SK-N-SH (cell line): ENCODE measurements at regions not wholly inside any gene's neighbourhood (a gene's known extent, or its start where the extent isn't known, plus 50 kb on each side); places are given as distances from the start of the nearest gene placed in this dataset.

ENCODE experiments used
- CTCF ChIA-PET: fragments of 300-600, 350-600 bp; formaldehyde crosslinking; extraction: SDS; loops from one replicate; lab custom pipeline; 2021; lab: Yijun Ruan, JAX
- POLR2A ChIA-PET: fragments of 350-600 bp; sonication (Branson Sonifier 250); formaldehyde crosslinking; extraction: SDS; loops from one replicate; lab custom pipeline; 2020; ENCODE audit warnings: antibody characterized with exemption, inconsistent platforms; lab: Yijun Ruan, JAX
- DNase-seq: peaks from one replicate; pipeline ENCODE4 v3.0.0; 2012
- H2AFZ ChIP-seq: fragments of 200-600 bp; sonication (generic); 2 replicates; pipeline ENCODE4 v1.8.1; 2016; ENCODE audit warnings: antibody characterized with exemption, mild to moderate bottlenecking, low read depth
- H3F3A ChIP-seq: fragments of 200-600 bp; sonication (generic); replicated peaks from 2 replicates; pipeline ENCODE3; 2016; ENCODE audit warnings: antibody characterized with exemption, mild to moderate bottlenecking; ENCODE audit not compliant: insufficient read depth
- H3K27ac ChIP-seq, 2 experiments: fragments of 200-500 bp in 1 of 2; fragments of 200-600 bp in 1 of 2; sonication (Bioruptor generic) in 1 of 2; sonication (generic), shearing (Covaris generic) in 1 of 2; 2 replicates each; pipeline versions ENCODE4 v1.5.1 to v1.6.1; 2014 to 2016; ENCODE audit warnings: low read depth in 2 of 2, inconsistent platforms in 1 of 2, low read length in 1 of 2, mild to moderate bottlenecking in 1 of 2, mixed read lengths in 1 of 2
- H3K27me3 ChIP-seq: fragments of 200-600 bp; sonication (generic), shearing (Covaris generic); 2 replicates; pipeline ENCODE4 v1.6.1; 2016; ENCODE audit warnings: mixed run types; ENCODE audit not compliant: insufficient read depth
- H3K36me3 ChIP-seq, 2 experiments: fragments of 200-500 bp in 1 of 2; fragments of 200-600 bp in 1 of 2; sonication (Bioruptor generic) in 1 of 2; sonication (generic) in 1 of 2; replicated peaks in 1 of 2; 2 replicates each; pipeline versions ENCODE3 to v1.5.1; 2014 to 2016; ENCODE audit warnings: low read length in 1 of 2, mild to moderate bottlenecking in 1 of 2; ENCODE audit not compliant: insufficient read depth in 2 of 2, control insufficient read depth in 1 of 2
- H3K4me1 ChIP-seq, 2 experiments: fragments of 200-500 bp in 1 of 2; fragments of 200-600 bp in 1 of 2; sonication (Bioruptor generic) in 1 of 2; sonication (generic), shearing (Covaris generic) in 1 of 2; 2 replicates each; pipeline versions ENCODE4 v1.5.1 to v1.6.1; 2014 to 2016; ENCODE audit warnings: low read depth in 1 of 2, low read length in 1 of 2, mixed run types in 1 of 2; ENCODE audit not compliant: insufficient read depth in 2 of 2, control insufficient read depth in 1 of 2
- H3K4me2 ChIP-seq: fragments of 200-600 bp; sonication (generic), shearing (Covaris generic); 2 replicates; pipeline ENCODE4 v1.6.1; 2017; ENCODE audit warnings: mixed run types
- H3K4me3 ChIP-seq, 2 experiments: fragments of 200-500 bp in 1 of 2; fragments of 200-600 bp in 1 of 2; sonication (Bioruptor generic) in 1 of 2; sonication (generic), shearing (Covaris generic) in 1 of 2; 2 replicates each; pipeline versions ENCODE4 v1.5.1 to v1.8.1; 2014 to 2016; ENCODE audit warnings: low read depth in 2 of 2, inconsistent platforms in 1 of 2, low read length in 1 of 2, mild to moderate bottlenecking in 1 of 2, mixed read lengths in 1 of 2, moderate library complexity in 1 of 2
- H3K79me2 ChIP-seq: fragments of 200-600 bp; sonication (generic); 2 replicates; pipeline ENCODE4 v1.8.1; 2017; ENCODE audit warnings: mild to moderate bottlenecking; ENCODE audit not compliant: insufficient read depth
- H3K9ac ChIP-seq: fragments of 200-600 bp; sonication (generic); 2 replicates; pipeline ENCODE4 v1.6.1; 2017; ENCODE audit warnings: mixed run types
- H3K9me2 ChIP-seq: fragments of 200-600 bp; sonication (generic); 2 replicates; pipeline ENCODE4 v1.6.1; 2017; ENCODE audit warnings: mixed run types
- H3K9me3 ChIP-seq: fragments of 200-600 bp; sonication (generic); 2 replicates; pipeline ENCODE4 v1.6.1; 2017; ENCODE audit warnings: mixed run types, mild to moderate bottlenecking, moderate library complexity
- H4K20me1 ChIP-seq: fragments of 200-600 bp; sonication (generic); 2 replicates; pipeline ENCODE4 v1.6.1; 2017; ENCODE audit warnings: mild to moderate bottlenecking, mixed run types; ENCODE audit not compliant: insufficient read depth
- CHD2 ChIP-seq: fragments of 150-350 bp; IDR thresholded peaks from 2 replicates; pipeline ENCODE4 v1.6.1; 2018; ENCODE audit warnings: low read length; ENCODE audit not compliant: partially characterized antibody
- EP300 ChIP-seq, 2 experiments: IDR thresholded peaks; 2 replicates each; pipeline versions ENCODE4 v1.4.0 to v1.6.1; 2012; ENCODE audit warnings: borderline replicate concordance in 1 of 2, low read depth in 1 of 2, low read length in 1 of 2
- FOSL2 ChIP-seq: IDR thresholded peaks from 2 replicates; pipeline ENCODE4 v1.4.0; 2012; ENCODE audit warnings: low read depth, mild to moderate bottlenecking, moderate library complexity, borderline replicate concordance
- FOXJ3 ChIP-seq: sonication (generic); formaldehyde crosslinking; IDR thresholded peaks from 2 replicates; pipeline ENCODE4 v1.5.1; 2020; ENCODE audit warnings: mild to moderate bottlenecking, missing genetic modification reagents
- GATA2 ChIP-seq: sonication (generic); formaldehyde crosslinking; IDR thresholded peaks from 2 replicates; pipeline ENCODE4 v1.5.0; 2020; ENCODE audit warnings: mild to moderate bottlenecking, missing genetic modification reagents
- IRF3 ChIP-seq: fragments of 150-350 bp; IDR thresholded peaks from 2 replicates; pipeline ENCODE4 v1.6.1; 2016; ENCODE audit warnings: mild to moderate bottlenecking, low read depth, low read length
- JUND ChIP-seq: IDR thresholded peaks from 2 replicates; pipeline ENCODE4 v1.4.0; 2012
- MAX ChIP-seq: IDR thresholded peaks from 2 replicates; pipeline ENCODE4 v1.4.0; 2012; ENCODE audit warnings: low read depth
- NFIC ChIP-seq: IDR thresholded peaks from 2 replicates; pipeline ENCODE4 v1.4.0; 2012; ENCODE audit warnings: borderline replicate concordance
- NRF1 ChIP-seq: IDR thresholded peaks from 2 replicates; pipeline ENCODE4 v1.6.1; 2012; ENCODE audit warnings: low read depth, mild to moderate bottlenecking, low read length
- POLR2AphosphoS5 ChIP-seq: IDR thresholded peaks from 2 replicates; pipeline ENCODE4 v1.6.1; 2012; ENCODE audit warnings: low read depth, low read length
- RAD21 ChIP-seq: IDR thresholded peaks from 2 replicates; pipeline ENCODE4 v1.6.1; 2012; ENCODE audit warnings: mild to moderate bottlenecking, low read length
- RCOR1 ChIP-seq: fragments of 150-350 bp; IDR thresholded peaks from 2 replicates; pipeline ENCODE4 v1.6.1; 2017; ENCODE audit warnings: antibody characterized with exemption, low read length
- REST ChIP-seq: IDR thresholded peaks from 2 replicates; pipeline ENCODE4 v1.6.1; 2012; ENCODE audit warnings: mild to moderate bottlenecking, low read depth, low read length, moderate library complexity
- RXRA ChIP-seq: IDR thresholded peaks from 2 replicates; pipeline ENCODE4 v1.4.0; 2012; ENCODE audit warnings: low read depth, mild to moderate bottlenecking, borderline replicate concordance
- TAF1 ChIP-seq: IDR thresholded peaks from 2 replicates; pipeline ENCODE4 v1.6.1; 2012; ENCODE audit warnings: low read depth, mild to moderate bottlenecking, low read length, moderate library complexity, borderline replicate concordance
- TCF12 ChIP-seq: IDR thresholded peaks from 2 replicates; pipeline ENCODE4 v1.4.0; 2012
- TEAD4 ChIP-seq: IDR thresholded peaks from 2 replicates; pipeline ENCODE4 v1.4.0; 2012; ENCODE audit warnings: mild to moderate bottlenecking, borderline replicate concordance; ENCODE audit not compliant: insufficient read depth
- USF1 ChIP-seq: IDR thresholded peaks from 2 replicates; pipeline ENCODE4 v1.4.0; 2012; ENCODE audit warnings: low read depth, borderline replicate concordance
- USF2 ChIP-seq: fragments of 150-350 bp; IDR thresholded peaks from 2 replicates; pipeline ENCODE4 v1.6.1; 2017; ENCODE audit warnings: antibody characterized with exemption, low read length, low read depth, borderline replicate concordance
- ZBTB33 ChIP-seq: IDR thresholded peaks from 2 replicates; pipeline ENCODE4 v1.4.0; 2012; ENCODE audit warnings: low read depth, borderline replicate concordance
- WGBS: methylation state at CpG from one replicate; pipeline ENCODE4 v1.1.6; 2017; ENCODE audit warnings: low lambda C conversion rate; 5-methylcytosine and 5-hydroxymethylcytosine counted together

GRCh38 chr1:229117664-229118300 is 153.1 kb upstream of the RAB4A start (continued):
- TF ChIP-seq POLR2AphosphoS5: no peak
- TF ChIP-seq JUND: no peak
- no peak for TF ChIP-seq RCOR1
- no peak for TF ChIP-seq ZBTB33
- TF ChIP-seq USF1: no peak
- no peak for TF ChIP-seq MAX

GRCh38 chr1:229118477-229119061 is 152.3 kb upstream of the RAB4A start:
- Histone ChIP-seq H3K4me3 (no peak overlapping the region), H3K27ac (no peak overlapping the region), H3K4me1 (peaks cover 0 to 18% of the 10 kb centered on the region in 2 experiments; a peak in 2 of 4 replicates), H3K4me2 (no peak overlapping the region), H3K9me3 (no peaks in the 10 kb centered on the region), H4K20me1 (no peaks in the 10 kb centered on the region), H3K9me2 (no peaks in the 10 kb centered on the region), H2AFZ (no peak overlapping the region), H3K27me3 (no peaks in the 10 kb centered on the region), H3F3A (no peaks in the 10 kb centered on the region), H3K9ac (no peak overlapping the region), H3K36me3 (no peaks in the 10 kb centered on the region), H3K79me2 (no peaks in the 10 kb centered on the region)
- ChIA-PET POLR2A (no interaction called here), CTCF (interaction anchor here (0.6 kb wide), 1 partner anchor 55 kb away, joined by 3 read pairs; no protein-coding TSS in a partner anchor)
- no peak for DNase-seq
- TF ChIP-seq GATA2 (CRISPR knock-in tag) (no peak), TAF1 (no peak), FOSL2 (no peak), TEAD4 (no peak), REST (no peak), CHD2 (no peak), NFIC (no peak), RXRA (no peak), IRF3 (no peak), FOXJ3 (CRISPR knock-in tag) (no peak), RAD21 (no peak), USF2 (no peak), EP300 (IDR thresholded peaks at IDR 0.05; ENCODE audit: borderline replicate concordance in 1 of 2, low read depth in 1 of 2, low read length in 1 of 2) (no peak), NRF1 (no peak), TCF12 (no peak)
- WGBS: 64% methylated on average over 2 of the region's 3 CpGs
